GM23338 (cell line): ENCODE measurements at regions not wholly inside any gene's neighbourhood (a gene's known extent, or its start where the extent isn't known, plus 50 kb on each side); places are given as distances from the start of the nearest gene placed in this dataset.

ENCODE experiments used
- ATAC-seq: fragments of 200-7000 bp; cut with Tn5 transposase; 3 replicates; pipeline ENCODE4 v1.9.1; 2020
- DNase-seq: peaks from one replicate; pipeline ENCODE4 v3.0.0-alpha.2; 2015; ENCODE audit warnings: low spot score
- H2AFZ ChIP-seq: fragments of 200-600 bp; sonication (generic); 2 replicates; pipeline ENCODE4 v1.8.0; 2016; ENCODE audit warnings: antibody characterized with exemption, mild to moderate bottlenecking, moderate library complexity
- H3F3A ChIP-seq: fragments of 200-600 bp; sonication (generic); replicated peaks from 2 replicates; pipeline ENCODE4 v1.8.0; 2017; ENCODE audit warnings: antibody characterized with exemption, mixed run types, low read depth
- H3K27ac ChIP-seq: fragments of 200-600 bp; sonication (generic); 2 replicates; pipeline ENCODE4 v1.6.1; 2016; ENCODE audit warnings: low read depth
- H3K27me3 ChIP-seq: fragments of 200-600 bp; sonication (generic); 2 replicates; pipeline ENCODE4 v1.8.0; 2016; ENCODE audit warnings: mild to moderate bottlenecking, mixed run types, moderate library complexity; ENCODE audit not compliant: insufficient read depth
- H3K36me3 ChIP-seq: fragments of 200-600 bp; sonication (generic); 2 replicates; pipeline ENCODE4 v1.8.0; 2016; ENCODE audit warnings: mild to moderate bottlenecking; ENCODE audit not compliant: insufficient read depth
- H3K4me1 ChIP-seq: fragments of 200-600 bp; sonication (generic); 2 replicates; pipeline ENCODE4 v1.8.0; 2016; ENCODE audit warnings: mild to moderate bottlenecking, moderate library complexity; ENCODE audit not compliant: insufficient read depth
- H3K4me2 ChIP-seq: fragments of 200-600 bp; sonication (generic); 2 replicates; pipeline ENCODE4 v1.7.1; 2017; ENCODE audit warnings: mixed run types
- H3K4me3 ChIP-seq: fragments of 200-600 bp; sonication (generic); 2 replicates; pipeline ENCODE4 v1.6.1; 2016; ENCODE audit warnings: mixed run types
- H3K79me2 ChIP-seq: fragments of 200-600 bp; sonication (generic); replicated peaks from 2 replicates; pipeline ENCODE4 v1.8.0; 2017; ENCODE audit warnings: mild to moderate bottlenecking; ENCODE audit not compliant: insufficient read depth
- H3K9me2 ChIP-seq: fragments of 200-600 bp; sonication (generic); 2 replicates; pipeline ENCODE4 v1.8.0; 2017; ENCODE audit not compliant: insufficient read depth
- H4K20me1 ChIP-seq: fragments of 200-600 bp; sonication (generic); replicated peaks from 2 replicates; pipeline ENCODE4 v1.8.0; 2017; ENCODE audit warnings: mild to moderate bottlenecking; ENCODE audit not compliant: insufficient read depth
- H3K27ac Mint-ChIP-seq: 2 replicates; pipeline ENCODE4 v1.8.0; 2020; ENCODE audit warnings: inconsistent platforms, mild to moderate bottlenecking, moderate library complexity, mixed read lengths
- H3K27me3 Mint-ChIP-seq: 3 replicates; pipeline ENCODE4 v1.8.0; 2022; ENCODE audit warnings: low read depth, mild to moderate bottlenecking, moderate library complexity, mixed read lengths, inconsistent platforms; ENCODE audit not compliant: insufficient read depth, poor library complexity
- H3K36me3 Mint-ChIP-seq: 3 replicates; pipeline ENCODE4 v1.8.0; 2021; ENCODE audit warnings: low read depth, mild to moderate bottlenecking, inconsistent platforms, moderate library complexity, mixed read lengths
- H3K4me1 Mint-ChIP-seq: 3 replicates; pipeline ENCODE4 v1.8.0; 2020; ENCODE audit warnings: mild to moderate bottlenecking, inconsistent platforms, mixed read lengths
- H3K4me3 Mint-ChIP-seq: 3 replicates; pipeline ENCODE4 v1.8.0; 2021; ENCODE audit warnings: moderate library complexity, mild to moderate bottlenecking, inconsistent platforms, mixed read lengths
- H3K9me3 Mint-ChIP-seq: 3 replicates; pipeline ENCODE4 v1.8.0; 2020; ENCODE audit warnings: moderate library complexity, mild to moderate bottlenecking, inconsistent platforms, mixed read lengths
- CREB1 ChIP-seq: fragments of 250-450 bp; sonication (Bioruptor Pico); IDR thresholded peaks from 2 replicates; pipeline ENCODE4 v1.5.0; 2020; ENCODE audit warnings: low read depth, mild to moderate bottlenecking, moderate library complexity
- POLR2AphosphoS5 ChIP-seq: IDR thresholded peaks from 2 replicates; pipeline ENCODE4 v1.6.1; 2016; ENCODE audit warnings: antibody characterized with exemption, low read depth
- STAT1 ChIP-seq: IDR thresholded peaks from one replicate; pipeline ENCODE4 v1.6.1; 2016; ENCODE audit warnings: antibody characterized with exemption; ENCODE audit not compliant: unreplicated experiment
- ZNF114 ChIP-seq: fragments of 250-450 bp; sonication (Bioruptor Pico); IDR thresholded peaks from 2 replicates; pipeline ENCODE4 v1.5.0; 2020; ENCODE audit warnings: mild to moderate bottlenecking, moderate library complexity
- TF ChIP-seq, protein P1 (sequence below), 2 experiments: fragments of 200-600 bp in 1 of 2; sonication (generic) in 1 of 2; conservative IDR thresholded peaks; 2 replicates each; pipeline versions ENCODE4 v1.5.1 to v1.6.1; 2016 to 2017; ENCODE audit warnings: antibody characterized with exemption in 2 of 2, low read depth in 2 of 2, mild to moderate bottlenecking in 2 of 2, moderate library complexity in 1 of 2
- TF ChIP-seq, protein P2 (sequence below): fragments of 250-450 bp; sonication (Bioruptor Pico); IDR thresholded peaks from 2 replicates; pipeline ENCODE4 v1.5.0; 2020; ENCODE audit warnings: mild to moderate bottlenecking, moderate library complexity

DNA sequence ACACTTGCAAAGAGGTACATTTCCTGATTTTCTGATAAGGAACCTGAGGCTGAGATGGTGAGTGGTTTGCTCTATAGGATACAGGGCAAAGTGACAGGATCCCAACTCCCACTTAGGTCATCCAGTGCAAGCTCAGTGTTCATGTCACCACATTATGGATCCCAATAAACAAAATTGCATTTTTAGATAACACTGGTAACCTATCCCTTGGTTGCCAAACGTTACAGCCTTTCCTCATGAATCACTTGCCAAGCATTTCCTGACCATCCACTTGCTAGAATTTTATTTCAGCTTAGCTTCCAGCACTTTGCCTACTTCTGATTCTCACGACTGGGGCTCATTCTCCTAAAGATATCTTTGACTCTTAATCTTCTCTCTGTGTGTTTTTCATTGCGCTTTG lies 131.4 kb upstream of the ODAD2 start (continued):
- TF ChIP-seq, protein P1, sequence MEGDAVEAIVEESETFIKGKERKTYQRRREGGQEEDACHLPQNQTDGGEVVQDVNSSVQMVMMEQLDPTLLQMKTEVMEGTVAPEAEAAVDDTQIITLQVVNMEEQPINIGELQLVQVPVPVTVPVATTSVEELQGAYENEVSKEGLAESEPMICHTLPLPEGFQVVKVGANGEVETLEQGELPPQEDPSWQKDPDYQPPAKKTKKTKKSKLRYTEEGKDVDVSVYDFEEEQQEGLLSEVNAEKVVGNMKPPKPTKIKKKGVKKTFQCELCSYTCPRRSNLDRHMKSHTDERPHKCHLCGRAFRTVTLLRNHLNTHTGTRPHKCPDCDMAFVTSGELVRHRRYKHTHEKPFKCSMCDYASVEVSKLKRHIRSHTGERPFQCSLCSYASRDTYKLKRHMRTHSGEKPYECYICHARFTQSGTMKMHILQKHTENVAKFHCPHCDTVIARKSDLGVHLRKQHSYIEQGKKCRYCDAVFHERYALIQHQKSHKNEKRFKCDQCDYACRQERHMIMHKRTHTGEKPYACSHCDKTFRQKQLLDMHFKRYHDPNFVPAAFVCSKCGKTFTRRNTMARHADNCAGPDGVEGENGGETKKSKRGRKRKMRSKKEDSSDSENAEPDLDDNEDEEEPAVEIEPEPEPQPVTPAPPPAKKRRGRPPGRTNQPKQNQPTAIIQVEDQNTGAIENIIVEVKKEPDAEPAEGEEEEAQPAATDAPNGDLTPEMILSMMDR (conservative IDR thresholded peaks at IDR 0.05; ENCODE audit: low read depth in 2 of 2): no peak
- TF ChIP-seq STAT1 (no peak), POLR2AphosphoS5 (no peak)
- TF ChIP-seq, protein P2, sequence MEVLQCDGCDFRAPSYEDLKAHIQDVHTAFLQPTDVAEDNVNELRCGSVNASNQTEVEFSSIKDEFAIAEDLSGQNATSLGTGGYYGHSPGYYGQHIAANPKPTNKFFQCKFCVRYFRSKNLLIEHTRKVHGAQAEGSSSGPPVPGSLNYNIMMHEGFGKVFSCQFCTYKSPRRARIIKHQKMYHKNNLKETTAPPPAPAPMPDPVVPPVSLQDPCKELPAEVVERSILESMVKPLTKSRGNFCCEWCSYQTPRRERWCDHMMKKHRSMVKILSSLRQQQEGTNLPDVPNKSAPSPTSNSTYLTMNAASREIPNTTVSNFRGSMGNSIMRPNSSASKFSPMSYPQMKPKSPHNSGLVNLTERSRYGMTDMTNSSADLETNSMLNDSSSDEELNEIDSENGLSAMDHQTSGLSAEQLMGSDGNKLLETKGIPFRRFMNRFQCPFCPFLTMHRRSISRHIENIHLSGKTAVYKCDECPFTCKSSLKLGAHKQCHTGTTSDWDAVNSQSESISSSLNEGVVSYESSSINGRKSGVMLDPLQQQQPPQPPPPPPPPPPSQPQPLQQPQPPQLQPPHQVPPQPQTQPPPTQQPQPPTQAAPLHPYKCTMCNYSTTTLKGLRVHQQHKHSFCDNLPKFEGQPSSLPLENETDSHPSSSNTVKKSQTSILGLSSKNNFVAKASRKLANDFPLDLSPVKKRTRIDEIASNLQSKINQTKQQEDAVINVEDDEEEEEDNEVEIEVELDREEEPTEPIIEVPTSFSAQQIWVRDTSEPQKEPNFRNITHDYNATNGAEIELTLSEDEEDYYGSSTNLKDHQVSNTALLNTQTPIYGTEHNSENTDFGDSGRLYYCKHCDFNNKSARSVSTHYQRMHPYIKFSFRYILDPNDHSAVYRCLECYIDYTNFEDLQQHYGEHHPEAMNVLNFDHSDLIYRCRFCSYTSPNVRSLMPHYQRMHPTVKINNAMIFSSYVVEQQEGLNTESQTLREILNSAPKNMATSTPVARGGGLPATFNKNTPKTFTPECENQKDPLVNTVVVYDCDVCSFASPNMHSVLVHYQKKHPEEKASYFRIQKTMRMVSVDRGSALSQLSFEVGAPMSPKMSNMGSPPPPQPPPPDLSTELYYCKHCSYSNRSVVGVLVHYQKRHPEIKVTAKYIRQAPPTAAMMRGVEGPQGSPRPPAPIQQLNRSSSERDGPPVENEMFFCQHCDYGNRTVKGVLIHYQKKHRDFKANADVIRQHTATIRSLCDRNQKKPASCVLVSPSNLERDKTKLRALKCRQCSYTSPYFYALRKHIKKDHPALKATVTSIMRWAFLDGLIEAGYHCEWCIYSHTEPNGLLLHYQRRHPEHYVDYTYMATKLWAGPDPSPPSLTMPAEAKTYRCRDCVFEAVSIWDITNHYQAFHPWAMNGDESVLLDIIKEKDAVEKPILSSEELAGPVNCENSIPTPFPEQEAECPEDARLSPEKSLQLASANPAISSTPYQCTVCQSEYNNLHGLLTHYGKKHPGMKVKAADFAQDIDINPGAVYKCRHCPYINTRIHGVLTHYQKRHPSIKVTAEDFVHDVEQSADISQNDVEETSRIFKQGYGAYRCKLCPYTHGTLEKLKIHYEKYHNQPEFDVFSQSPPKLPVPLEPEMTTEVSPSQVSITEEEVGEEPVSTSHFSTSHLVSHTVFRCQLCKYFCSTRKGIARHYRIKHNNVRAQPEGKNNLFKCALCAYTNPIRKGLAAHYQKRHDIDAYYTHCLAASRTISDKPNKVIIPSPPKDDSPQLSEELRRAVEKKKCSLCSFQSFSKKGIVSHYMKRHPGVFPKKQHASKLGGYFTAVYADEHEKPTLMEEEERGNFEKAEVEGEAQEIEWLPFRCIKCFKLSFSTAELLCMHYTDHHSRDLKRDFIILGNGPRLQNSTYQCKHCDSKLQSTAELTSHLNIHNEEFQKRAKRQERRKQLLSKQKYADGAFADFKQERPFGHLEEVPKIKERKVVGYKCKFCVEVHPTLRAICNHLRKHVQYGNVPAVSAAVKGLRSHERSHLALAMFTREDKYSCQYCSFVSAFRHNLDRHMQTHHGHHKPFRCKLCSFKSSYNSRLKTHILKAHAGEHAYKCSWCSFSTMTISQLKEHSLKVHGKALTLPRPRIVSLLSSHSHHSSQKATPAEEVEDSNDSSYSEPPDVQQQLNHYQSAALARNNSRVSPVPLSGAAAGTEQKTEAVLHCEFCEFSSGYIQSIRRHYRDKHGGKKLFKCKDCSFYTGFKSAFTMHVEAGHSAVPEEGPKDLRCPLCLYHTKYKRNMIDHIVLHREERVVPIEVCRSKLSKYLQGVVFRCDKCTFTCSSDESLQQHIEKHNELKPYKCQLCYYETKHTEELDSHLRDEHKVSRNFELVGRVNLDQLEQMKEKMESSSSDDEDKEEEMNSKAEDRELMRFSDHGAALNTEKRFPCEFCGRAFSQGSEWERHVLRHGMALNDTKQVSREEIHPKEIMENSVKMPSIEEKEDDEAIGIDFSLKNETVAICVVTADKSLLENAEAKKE: no peak

DNA sequence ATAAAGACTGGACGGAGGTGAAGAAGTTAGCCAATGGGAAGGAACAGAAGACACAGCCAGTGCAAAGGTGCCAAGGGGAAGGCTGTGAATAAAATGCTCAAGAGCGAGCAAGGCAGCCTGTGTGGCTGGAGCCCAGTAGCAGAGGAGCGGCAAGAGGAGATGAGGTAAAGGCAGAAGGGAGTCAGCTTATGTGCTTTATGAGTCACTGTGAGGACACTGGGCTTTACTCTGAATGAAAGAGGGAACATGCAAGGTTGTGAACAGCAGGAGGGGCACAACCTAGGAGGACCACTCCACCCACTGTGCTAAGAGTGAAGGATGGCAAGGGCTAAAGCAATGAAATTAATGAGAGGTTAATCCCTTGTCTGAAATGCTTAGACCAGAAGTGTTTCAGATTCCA lies 129.0 kb upstream of the ODAD2 start:
- Mint-ChIP-seq H3K4me3 (no peak overlapping the region), H3K27ac (no peak overlapping the region), H3K27me3 (peaks cover 2% of the 10 kb centered on the region), H3K36me3 (peaks cover 9% of the 10 kb centered on the region), H3K4me1 (peaks cover 3% of the 10 kb centered on the region; the same call in 2 of the 3 replicates), H3K9me3 (peaks cover 9% of the 10 kb centered on the region)
- ATAC-seq (no peak), DNase-seq (no peak)
- Histone ChIP-seq H3K4me3 (no peak overlapping the region), H3K9me2 (no peaks in the 10 kb centered on the region; the same call in none of the 2 replicates), H2AFZ (no peak overlapping the region), H3K36me3 (no peaks in the 10 kb centered on the region), H3F3A (no peaks in the 10 kb centered on the region), H3K27ac (no peak overlapping the region), H3K4me2 (no peak overlapping the region), H3K79me2 (no peaks in the 10 kb centered on the region), H3K4me1 (no peaks in the 10 kb centered on the region), H4K20me1 (no peaks in the 10 kb centered on the region), H3K27me3 (no peaks in the 10 kb centered on the region)
- TF ChIP-seq, protein P2: no peak
- TF ChIP-seq CREB1 (CRISPR knock-in tag) (no peak), ZNF114 (CRISPR knock-in tag) (no peak)
